Choroid plexus epithelial cell (primary cell): ENCODE measurements at regions not wholly inside any gene's neighbourhood (a gene's known extent, or its start where the extent isn't known, plus 50 kb on each side); places are given as distances from the start of the nearest gene placed in this dataset.

Experiments used
- DNase-seq: peaks from one replicate; pipeline ENCODE4 v3.0.0-alpha.2; 2010; ENCODE audit warnings: low read depth
- H3K4me3 ChIP-seq: 2 replicates; pipeline ENCODE4 v1.5.1; 2011; ENCODE audit warnings: low read depth, mild to moderate bottlenecking, control low read depth, low read length, moderate library complexity
- TF ChIP-seq, protein P1 (sequence below): conservative IDR thresholded peaks from 2 replicates; pipeline ENCODE4 v1.5.1; 2011; ENCODE audit warnings: low read depth, mild to moderate bottlenecking, control low read depth, inconsistent platforms, low read length, moderate library complexity

- DNase-seq: no peak
- no peak overlapping the region for H3K4me3 ChIP-seq
- TF ChIP-seq, protein P1, sequence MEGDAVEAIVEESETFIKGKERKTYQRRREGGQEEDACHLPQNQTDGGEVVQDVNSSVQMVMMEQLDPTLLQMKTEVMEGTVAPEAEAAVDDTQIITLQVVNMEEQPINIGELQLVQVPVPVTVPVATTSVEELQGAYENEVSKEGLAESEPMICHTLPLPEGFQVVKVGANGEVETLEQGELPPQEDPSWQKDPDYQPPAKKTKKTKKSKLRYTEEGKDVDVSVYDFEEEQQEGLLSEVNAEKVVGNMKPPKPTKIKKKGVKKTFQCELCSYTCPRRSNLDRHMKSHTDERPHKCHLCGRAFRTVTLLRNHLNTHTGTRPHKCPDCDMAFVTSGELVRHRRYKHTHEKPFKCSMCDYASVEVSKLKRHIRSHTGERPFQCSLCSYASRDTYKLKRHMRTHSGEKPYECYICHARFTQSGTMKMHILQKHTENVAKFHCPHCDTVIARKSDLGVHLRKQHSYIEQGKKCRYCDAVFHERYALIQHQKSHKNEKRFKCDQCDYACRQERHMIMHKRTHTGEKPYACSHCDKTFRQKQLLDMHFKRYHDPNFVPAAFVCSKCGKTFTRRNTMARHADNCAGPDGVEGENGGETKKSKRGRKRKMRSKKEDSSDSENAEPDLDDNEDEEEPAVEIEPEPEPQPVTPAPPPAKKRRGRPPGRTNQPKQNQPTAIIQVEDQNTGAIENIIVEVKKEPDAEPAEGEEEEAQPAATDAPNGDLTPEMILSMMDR: no peak
Observed at GRCh38 chr5:68818057-68818695, 275.6 kb upstream of the SLC30A5 start.

GRCh38 chr5:68818870-68819269 is 274.9 kb upstream of the SLC30A5 start:
- no peak for DNase-seq
- TF ChIP-seq, protein P1: no peak
- H3K4me3 ChIP-seq: no peak overlapping the region

GRCh38 chr5:68821056-68821455 is 272.8 kb upstream of the SLC30A5 start:
- no peak for DNase-seq
- H3K4me3 ChIP-seq: no peak overlapping the region
- TF ChIP-seq, protein P1: no peak

DNA sequence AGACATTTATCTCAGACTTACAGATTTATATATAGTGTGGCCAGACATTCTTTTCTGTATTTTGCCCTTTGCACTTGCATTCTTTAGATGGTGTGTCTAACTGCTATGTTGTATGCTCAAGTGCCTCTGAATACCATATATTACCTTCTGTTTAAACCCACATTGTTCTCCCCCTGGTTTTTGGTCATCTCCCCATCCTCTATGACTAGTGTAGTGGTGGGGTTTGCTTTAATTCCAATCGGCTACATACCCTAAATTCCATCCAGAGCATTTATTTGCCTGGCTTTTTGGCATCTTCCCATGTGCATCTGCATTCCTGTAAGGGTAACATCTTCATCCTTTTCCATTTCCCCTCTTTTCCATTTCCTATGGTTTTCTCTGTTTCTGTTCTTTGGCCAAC is 271.0 kb upstream of the SLC30A5 start:
- TF ChIP-seq, protein P1: no peak

GRCh38 chr5:68823301-68823700 is 270.5 kb upstream of the SLC30A5 start:
- DNase-seq: no peak
- H3K4me3 ChIP-seq: no peak overlapping the region

More for the DNA sequence above, 271.0 kb upstream of the SLC30A5 start:
- no peak overlapping the region for H3K4me3 ChIP-seq
- DNase-seq: no peak

GRCh38 chr5:68830377-68830898 is 263.4 kb upstream of the SLC30A5 start:
- H3K4me3 ChIP-seq: no peak overlapping the region
- DNase-seq: no peak
- TF ChIP-seq, protein P1: no peak

More at GRCh38 chr5:68823301-68823700, 270.5 kb upstream of the SLC30A5 start:
- TF ChIP-seq, protein P1: no peak

GRCh38 chr5:68834491-68834981 is 259.3 kb upstream of the SLC30A5 start:
- TF ChIP-seq, protein P1: no peak
- DNase-seq: no peak
- no peak overlapping the region for H3K4me3 ChIP-seq
